GM18498 (cell line): ENCODE measurements at regions not wholly inside any gene's neighbourhood (a gene's known extent, or its start where the extent isn't known, plus 50 kb on each side); places are given as distances from the start of the nearest gene placed in this dataset.

ENCODE experiments used
- ATAC-seq: cut with Tn5 transposase; IDR thresholded peaks from one replicate; pipeline ENCODE4 v1.9.1; 2021; ENCODE audit warnings: mild to moderate bottlenecking, moderate library complexity; ENCODE audit not compliant: unreplicated experiment

- ATAC-seq, result no peak
Measured at GRCh38 chr5:167952278-167952995, 339.0 kb upstream of the WWC1 start.

DNA sequence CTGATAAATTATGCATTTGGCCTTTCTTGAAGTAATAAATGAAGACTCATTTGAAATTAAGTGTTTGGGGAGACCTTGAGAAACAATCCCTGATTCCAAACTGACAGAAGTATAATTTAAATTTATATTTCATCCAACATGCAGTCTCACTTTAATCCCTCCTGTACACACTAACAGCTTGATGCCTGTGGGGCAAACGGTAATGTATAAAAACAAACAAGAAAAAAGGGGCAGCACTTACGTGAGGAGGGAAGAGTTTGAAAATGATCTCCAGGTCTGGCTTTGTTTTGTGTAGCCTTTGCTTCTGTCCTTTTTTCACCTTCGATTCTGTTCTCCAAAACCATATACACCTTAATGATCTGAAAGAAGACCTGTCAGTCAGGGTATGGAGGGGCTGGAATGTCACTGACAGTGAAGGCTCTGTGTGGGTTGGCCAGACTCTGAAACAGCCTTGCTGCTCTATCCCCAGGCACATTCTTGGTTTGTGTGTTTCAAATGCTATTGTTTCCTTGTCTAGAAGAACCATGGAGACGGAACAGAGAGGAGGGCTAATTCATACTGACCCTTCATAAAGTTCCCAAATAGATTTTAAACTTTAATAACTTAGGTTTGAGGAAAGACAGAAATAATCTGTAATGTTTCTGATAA is 338.2 kb upstream of the WWC1 start:
- no peak for ATAC-seq

DNA sequence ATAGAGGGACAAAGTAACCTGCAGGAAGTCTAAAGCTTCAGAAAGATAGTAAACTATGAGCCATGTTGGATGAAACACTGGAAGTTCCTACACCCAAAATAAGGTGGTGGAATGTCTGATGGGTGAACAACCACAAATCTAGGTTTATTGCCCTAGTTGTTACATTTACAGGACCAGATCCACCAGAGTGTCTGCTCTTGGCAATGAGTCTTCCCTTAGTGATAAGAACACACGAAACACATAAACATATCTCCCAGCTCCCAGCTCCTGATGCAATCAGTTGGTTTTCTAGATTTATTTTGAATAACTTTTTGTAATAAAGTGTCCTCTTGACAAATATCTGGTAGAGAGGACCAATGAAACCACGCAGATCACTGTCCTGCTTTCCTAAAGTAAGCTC is 329.7 kb upstream of the WWC1 start:
- ATAC-seq, result no peak

- ATAC-seq, result no peak
Measured at GRCh38 chr5:167964529-167964928, 326.9 kb upstream of the WWC1 start.

- ATAC-seq, result no peak
Measured at GRCh38 chr5:167965710-167966109, 325.7 kb upstream of the WWC1 start.

DNA sequence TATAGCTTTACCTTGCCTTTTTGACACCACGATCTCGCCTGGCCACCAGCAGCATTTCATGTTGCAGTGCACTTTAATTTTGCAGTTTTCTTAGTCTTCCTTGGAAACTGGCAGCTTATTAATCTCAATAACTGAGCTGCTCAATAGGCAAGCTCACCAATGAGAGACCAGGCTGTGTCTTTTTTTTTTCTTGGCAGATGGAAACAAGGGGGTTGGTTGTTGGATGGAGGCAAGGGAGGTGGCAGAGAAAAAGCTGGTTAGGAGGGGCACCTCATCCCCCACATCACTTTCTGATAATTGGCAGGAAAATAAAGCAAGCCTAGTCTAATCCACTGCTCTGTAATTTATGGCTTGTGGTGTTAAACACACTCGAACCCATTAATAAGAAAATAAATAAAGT is 324.5 kb upstream of the WWC1 start:
- ATAC-seq, result no peak

DNA sequence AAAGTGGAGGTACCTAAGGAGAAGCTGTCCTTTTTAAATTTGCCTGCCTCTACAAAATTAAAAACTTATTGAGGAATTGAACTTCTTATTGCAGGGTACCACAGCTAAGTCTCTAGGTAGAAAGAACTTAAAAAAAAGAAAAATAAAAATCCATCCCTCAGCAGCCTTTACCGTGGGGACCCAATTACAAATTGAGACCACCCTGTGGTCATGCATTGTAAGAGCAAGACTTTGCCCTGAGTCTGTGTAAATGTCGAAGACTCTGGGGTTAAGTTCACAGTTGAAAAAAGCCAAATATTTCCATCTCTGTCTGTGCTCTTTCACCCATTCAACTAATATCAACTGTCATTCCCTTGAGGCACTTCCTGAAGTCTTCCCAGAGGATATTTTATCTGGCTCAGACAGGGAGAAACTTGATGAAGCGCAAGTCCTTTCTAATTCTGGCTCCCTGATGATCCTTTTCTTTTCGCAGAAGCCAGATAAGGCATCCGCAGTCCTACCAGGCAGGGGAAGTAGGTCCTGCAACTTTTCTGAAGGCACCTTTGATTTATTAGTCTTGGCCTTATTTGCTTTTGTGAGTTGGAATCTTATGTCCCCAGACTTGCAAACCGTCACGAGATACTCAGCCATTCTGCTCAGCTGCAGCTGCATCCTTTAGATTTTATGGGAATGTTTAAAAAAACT is 323.8 kb upstream of the WWC1 start:
- no peak for ATAC-seq

DNA sequence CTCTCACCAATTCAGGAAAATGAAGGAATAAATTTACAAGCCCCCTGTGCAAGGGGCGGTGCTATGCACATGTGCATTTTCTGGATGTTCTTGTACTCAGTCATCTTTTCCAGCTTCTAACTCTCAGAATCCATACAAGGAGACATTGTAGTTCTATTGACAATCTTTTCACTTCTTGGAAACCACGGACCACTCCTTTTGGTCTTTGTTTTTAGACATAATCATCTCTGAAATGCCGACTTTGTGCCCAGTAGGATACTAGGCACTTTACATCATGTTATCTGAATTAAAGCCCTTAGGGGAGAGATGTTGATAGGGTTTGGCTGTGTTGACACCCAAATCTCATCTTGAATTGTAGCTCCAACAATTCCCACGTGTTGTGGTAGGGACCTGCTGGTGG is 322.6 kb upstream of the WWC1 start:
- no peak for ATAC-seq

DNA sequence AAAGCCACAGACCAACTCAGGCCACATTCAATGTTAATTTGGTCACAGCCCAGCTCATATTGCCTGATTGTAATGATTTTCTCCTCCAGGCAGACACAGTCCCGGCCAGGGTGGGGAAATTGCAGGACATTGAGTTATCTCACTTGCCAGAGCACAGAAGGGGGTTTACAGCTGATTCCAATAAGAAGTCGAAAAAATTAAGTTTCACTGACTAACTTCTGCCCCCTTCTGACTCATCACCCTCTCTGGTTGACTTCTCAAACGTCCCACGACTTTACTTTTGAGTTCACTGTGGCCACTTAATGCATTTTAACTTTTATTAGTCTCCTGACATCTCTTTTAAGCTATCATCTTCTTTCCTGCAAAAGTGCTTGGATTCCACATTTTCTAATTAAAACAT is 321.4 kb upstream of the WWC1 start:
- peak; percentile 55 for ATAC-seq

GRCh38 chr5:167971706-167972105 is 319.7 kb upstream of the WWC1 start:
- ATAC-seq, result no peak

GRCh38 chr5:167973126-167973525 is 318.3 kb upstream of the WWC1 start:
- no peak for ATAC-seq

- ATAC-seq, result no peak
Measured at GRCh38 chr5:167984951-167985350, 306.5 kb upstream of the WWC1 start.

- ATAC-seq, result no peak
Measured at GRCh38 chr5:167985373-167985772, 306.1 kb upstream of the WWC1 start.

GRCh38 chr5:167987490-167988280 is 303.8 kb upstream of the WWC1 start:
- no peak for ATAC-seq

GRCh38 chr5:167992868-167993267 is 298.6 kb upstream of the WWC1 start:
- no peak for ATAC-seq

DNA sequence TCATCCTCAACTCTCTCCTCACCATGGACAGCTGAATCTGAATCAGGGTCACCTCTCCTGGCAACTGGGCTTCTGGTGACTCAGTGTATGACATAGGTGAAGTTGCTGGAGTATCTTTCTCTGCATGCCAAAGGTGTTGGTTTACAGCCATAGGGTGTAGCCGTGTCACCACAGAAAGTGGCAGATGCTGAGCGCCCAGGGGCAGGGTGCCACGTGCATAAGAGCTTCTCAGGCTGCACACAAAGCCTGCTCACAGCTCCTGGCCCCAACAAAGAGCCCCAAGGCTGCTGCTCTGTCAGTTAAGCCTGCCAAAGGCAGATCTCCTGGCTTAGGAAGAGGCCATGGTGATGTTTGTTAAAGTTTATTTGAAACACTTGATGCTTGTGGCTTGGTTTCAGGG is 297.7 kb upstream of the WWC1 start:
- ATAC-seq, result no peak

GRCh38 chr5:167995844-167996425 is 295.5 kb upstream of the WWC1 start:
- no peak for ATAC-seq

GRCh38 chr5:167998148-167998767 is 293.2 kb upstream of the WWC1 start:
- ATAC-seq, result no peak

DNA sequence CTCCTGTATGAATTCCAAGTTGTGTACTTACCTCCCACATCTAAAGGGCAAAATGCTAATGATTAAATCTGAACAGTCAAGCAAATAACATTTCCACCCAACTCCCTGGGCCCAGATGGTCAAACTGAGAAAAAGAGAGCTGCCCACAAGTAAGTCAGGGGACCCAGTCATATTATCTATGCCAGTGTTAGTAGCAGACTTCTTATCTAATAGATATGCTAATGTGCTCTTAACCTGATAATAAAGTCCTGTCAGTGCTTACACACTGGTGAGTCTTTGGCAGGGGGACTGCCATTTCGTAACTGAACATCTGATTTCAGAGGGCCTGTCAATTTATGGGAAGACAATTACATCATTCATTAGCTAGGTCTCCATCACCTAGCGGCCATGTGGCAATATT is 292.3 kb upstream of the WWC1 start:
- ATAC-seq, result no peak

GRCh38 chr5:168001318-168001717 is 290.1 kb upstream of the WWC1 start:
- no peak for ATAC-seq

DNA sequence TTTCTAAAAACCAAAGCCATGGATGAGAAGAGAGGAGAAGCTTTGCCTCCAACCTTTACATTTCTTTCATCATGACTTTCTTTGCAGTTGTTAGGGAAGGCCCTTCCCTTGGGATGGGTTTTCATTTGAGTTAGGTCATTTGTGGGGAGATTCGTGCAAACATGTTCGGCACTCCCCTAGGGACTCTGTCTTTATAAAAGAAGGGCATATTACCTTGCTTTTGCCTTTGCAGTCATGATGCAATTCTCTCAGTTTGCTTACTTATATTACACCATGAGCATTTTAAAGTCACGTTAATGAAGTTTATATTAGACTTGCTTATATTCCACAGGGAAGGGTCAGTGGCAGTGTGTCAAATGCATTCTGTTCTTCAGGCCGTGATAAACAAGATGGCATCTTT is 289.3 kb upstream of the WWC1 start:
- ATAC-seq, result no peak
